LNCaP clone FGC (cell line): ENCODE measurements at regions not wholly inside any gene's neighbourhood (a gene's known extent, or its start where the extent isn't known, plus 50 kb on each side); places are given as distances from the start of the nearest gene placed in this dataset.

Source experiments
- DNase-seq: peaks from one replicate; pipeline ENCODE4 v3.0.0-alpha.2; 2011; ENCODE audit warnings: low read depth
- H3K4me3 ChIP-seq: 2 replicates; pipeline ENCODE4 v1.5.1; 2011; ENCODE audit warnings: mild to moderate bottlenecking, low read depth, low read length, control low read depth
- TF ChIP-seq, protein P1 (sequence below): IDR thresholded peaks from 2 replicates; pipeline ENCODE4 v1.5.1; 2012; ENCODE audit warnings: mild to moderate bottlenecking; ENCODE audit not compliant: control insufficient read depth, insufficient read depth; ENCODE audit errors: extremely low read depth

DNA sequence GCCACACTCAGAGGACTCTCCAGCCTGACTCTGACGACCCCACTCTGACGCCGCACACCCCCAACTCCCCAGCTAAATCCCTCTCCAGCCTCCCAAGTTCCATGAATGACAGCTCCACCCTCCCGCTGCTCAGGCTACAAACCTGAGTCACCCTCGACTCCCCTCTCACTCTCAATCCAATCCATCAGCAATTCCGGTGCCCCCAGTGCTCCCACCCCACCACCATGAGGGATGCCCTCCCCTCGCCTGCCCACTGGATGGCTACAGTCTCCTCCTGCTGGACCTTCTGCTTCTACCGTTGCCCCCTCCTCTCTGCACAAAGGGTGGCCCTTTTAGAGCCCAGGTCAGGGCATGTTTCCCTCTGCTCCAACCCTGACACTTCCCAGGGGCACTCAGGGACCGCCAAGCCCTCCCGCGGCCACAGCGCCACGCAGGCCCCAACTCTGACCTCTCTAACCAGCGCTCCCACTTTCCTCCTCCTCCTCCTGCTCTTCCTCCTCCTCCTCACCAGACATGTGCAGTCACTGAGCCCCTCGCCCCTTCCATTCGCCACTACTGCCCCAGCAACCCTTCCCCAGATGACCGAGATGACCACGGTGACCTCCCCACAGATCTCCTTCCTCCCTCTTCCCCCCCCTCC lies 69.5 kb upstream of the NUP50 start:
- H3K4me3 ChIP-seq: no peak overlapping the region
- no peak for DNase-seq
- TF ChIP-seq, protein P1, sequence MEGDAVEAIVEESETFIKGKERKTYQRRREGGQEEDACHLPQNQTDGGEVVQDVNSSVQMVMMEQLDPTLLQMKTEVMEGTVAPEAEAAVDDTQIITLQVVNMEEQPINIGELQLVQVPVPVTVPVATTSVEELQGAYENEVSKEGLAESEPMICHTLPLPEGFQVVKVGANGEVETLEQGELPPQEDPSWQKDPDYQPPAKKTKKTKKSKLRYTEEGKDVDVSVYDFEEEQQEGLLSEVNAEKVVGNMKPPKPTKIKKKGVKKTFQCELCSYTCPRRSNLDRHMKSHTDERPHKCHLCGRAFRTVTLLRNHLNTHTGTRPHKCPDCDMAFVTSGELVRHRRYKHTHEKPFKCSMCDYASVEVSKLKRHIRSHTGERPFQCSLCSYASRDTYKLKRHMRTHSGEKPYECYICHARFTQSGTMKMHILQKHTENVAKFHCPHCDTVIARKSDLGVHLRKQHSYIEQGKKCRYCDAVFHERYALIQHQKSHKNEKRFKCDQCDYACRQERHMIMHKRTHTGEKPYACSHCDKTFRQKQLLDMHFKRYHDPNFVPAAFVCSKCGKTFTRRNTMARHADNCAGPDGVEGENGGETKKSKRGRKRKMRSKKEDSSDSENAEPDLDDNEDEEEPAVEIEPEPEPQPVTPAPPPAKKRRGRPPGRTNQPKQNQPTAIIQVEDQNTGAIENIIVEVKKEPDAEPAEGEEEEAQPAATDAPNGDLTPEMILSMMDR: no peak

DNA sequence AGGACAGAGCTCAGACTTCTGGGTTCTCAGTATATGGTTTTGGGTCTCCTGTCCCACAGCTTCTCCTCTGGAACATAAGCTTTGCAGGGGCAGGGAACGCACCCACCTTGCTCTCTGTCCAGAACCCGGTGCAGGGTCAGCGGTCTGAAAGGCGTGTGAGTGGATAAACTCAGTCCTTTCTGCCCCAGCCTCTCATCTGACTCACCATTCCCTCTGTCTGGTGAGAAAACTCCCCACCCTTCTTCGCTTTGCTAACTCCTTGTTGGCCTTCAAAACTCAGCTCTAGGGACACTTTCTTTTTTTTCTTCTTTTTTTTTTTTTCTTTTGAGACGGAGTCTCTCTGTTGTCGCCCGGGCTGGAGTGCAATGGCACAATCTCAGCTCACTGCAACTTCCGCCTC lies 68.9 kb upstream of the NUP50 start:
- DNase-seq: no peak
- TF ChIP-seq, protein P1: no peak
- H3K4me3 ChIP-seq: no peak overlapping the region

DNA sequence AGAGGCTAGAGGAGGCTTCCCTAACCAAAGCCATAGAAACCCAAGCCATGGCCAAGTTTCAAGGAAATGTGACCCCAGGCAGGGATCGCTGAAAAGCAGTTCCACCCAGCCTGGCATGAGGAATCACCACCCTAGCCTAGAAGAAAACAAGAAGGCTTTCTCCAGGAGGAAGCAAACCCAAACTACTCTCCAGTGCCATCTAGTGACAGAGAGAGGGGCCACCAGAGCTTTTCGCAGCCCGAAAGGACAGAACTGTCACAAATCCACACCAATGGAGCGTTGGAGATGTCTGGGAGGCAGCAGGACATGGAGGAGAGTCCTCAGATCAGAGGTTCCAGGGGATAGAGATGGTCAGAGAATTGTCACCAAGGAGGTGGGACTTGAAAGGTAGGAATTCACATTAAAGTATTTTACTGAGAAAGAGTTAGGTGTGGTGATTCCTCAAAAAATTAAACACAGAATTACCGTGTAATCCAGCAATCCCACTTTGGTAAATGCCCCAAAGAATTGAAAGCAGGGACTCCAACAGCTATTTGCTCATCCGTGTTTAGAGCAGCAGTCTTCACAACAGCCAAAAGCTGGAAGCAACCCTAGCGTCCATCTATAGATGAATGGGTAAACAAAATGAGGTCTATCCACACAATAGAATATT lies 67.3 kb upstream of the NUP50 start:
- H3K4me3 ChIP-seq: no peak overlapping the region
- peak; percentile 32 for DNase-seq
- TF ChIP-seq, protein P1: peak; percentile 80

DNA sequence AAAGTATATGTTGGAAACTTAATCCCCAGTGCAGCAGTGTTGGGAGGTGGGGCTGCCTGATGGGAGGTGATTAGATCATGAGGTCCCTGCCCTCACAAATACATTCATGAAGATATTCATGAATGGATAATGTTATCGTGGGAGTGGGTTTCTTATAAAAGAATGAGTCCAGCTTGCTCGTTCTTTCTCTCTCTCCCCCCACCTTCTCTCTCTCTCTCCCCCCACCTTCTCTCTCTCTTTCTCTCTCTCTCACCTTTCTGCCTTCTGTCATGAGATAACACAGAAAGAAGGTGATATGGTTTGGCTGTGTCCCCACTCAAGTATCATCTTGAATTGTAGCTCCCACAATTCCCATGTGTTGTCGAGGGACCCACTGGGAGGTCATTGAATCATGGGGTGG lies 66.7 kb upstream of the NUP50 start:
- no peak for DNase-seq
- no peak overlapping the region for H3K4me3 ChIP-seq
- TF ChIP-seq, protein P1: no peak

DNA sequence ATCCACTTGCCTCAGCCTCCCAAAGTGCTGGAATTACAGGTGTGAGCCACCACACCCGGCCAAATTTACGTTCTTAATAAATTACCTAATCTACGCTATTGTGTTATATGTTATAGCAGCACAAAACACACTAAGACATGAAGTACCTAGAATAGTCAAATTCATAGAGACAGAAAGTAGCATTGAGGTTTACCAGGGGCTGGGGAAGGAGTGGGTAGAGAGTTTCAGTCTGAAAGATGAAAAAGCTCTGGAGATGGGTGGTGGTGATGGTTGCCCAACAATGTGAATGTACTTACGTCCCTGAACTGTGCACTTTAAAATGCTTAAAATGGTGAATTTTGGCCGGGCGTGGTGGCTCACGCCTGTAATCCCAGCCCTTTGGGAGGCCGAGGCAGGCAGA lies 65.7 kb upstream of the NUP50 start:
- no peak for DNase-seq
- no peak overlapping the region for H3K4me3 ChIP-seq
- TF ChIP-seq, protein P1: no peak

DNA sequence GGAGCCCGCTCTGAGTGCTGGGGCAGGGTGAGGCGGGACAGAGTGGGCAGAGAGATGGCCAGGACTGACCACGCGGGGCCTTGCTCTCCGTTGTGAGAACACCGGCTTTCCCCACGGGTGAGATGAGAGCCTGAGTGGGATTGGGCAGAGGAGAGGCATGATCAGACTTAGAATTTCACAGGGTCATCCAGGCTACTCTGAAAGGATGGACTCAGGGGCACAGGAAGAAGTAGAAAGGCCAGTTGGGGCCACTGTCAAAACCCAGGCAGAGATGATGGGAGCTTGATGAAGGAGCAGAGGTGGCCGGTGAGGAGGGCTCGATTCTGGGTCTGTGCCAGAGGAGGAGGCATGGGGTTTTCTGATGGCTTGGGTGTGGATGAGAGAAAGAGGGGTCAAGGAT lies 63.8 kb upstream of the NUP50 start:
- DNase-seq: no peak
- TF ChIP-seq, protein P1: no peak
- H3K4me3 ChIP-seq: no peak overlapping the region
